ENCODE measurements at regions not wholly inside any gene's neighbourhood (a gene's known extent, or its start where the extent isn't known, plus 50 kb on each side); places are given as distances from the start of the nearest gene placed in this dataset.
"Not testable (repeated sequence)": the region's sequence is repeated elsewhere in the genome, so short reads cannot be mapped to it uniquely, and the experiment has no call there.

DNA sequence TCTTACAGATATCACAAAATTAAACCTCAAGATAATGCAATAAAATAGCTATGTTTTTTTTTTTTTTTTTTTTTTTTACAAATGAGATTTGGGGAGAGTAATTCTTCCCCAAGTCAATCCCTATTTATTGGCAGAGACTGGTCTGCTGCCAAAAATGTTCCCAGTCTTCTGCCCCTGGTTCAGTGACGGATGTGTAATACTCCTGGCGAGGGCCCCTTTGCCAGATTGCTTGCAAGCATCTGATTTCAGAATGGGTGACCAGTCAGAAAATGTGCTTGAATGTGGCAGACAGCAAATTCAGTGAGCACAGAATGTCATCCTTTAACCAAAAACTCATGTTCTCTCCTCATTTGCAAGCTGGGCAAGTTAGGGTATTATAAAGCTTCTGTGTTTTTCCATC lies 363.8 kb upstream of the MTNR1B start:
- no peak for DNase-seq (ENCODE audit: low read depth in 2 of 2)

DNA sequence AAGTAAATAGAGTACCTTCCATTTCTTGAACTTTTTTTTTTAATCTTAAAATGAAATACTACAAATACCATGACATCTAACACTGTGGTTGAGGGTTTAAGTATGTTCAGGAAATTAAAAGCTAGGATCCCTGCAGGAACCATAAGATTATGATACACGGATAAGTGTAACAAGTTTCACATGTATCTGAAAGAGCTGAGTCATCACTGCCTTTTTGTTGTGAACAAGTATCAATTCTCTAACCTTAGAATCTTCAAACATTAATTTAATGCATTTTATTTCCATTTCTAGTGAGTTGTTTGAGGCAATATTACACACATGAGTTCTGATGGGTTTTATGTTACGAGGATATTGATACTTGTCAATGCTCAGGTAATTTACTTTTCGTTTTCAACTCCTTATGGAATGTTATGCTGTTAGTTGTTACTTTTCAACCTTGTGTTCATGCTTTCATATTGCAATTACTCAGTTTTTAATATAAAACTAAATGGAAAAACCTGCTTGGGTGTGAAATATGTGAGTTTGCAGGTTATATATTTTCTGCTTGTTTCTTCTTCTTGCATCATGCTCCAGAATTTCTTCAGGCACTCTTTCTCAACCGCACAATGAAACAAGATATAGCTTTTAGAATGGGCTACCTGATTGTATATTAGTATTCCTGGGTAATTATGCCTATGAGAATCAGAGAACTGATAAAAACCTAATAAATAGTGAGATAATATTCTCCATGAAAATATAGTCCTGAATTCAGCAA lies 361.3 kb upstream of the MTNR1B start:
- no peak for DNase-seq (ENCODE audit: low read depth in 2 of 2)

GRCh38 chr11:92611157-92611556 lies 358.3 kb upstream of the MTNR1B start:
- DNase-seq (ENCODE audit: low read depth in 2 of 2), result no peak

DNA sequence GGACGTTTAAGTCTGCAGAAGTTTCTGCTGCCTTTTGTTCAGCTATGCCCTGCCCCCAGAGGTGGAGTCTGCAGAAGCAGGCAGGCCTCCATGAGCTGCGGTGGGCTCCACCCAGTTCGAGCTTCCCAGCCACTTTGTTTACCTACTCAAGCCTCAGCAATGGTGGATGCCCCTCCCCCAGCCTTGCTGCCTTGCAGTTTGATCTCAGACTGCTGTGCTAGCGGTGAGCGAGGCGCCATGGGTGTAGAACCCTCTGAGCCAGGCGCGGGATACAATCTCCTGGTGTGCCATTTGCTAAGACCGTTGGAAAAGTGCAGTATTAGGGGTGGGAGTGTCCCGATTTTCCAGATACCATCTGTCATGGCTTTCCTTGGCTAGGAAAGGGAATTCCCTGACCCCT lies 351.4 kb upstream of the MTNR1B start:
- DNase-seq (ENCODE audit: low read depth in 2 of 2), result not testable (repeated sequence)

- no peak for DNase-seq (ENCODE audit: low read depth in 2 of 2)
Measured at GRCh38 chr11:92623055-92623454, 346.4 kb upstream of the MTNR1B start.

GRCh38 chr11:92625894-92626293 lies 343.6 kb upstream of the MTNR1B start:
- no peak for DNase-seq (ENCODE audit: low read depth in 2 of 2)

DNA sequence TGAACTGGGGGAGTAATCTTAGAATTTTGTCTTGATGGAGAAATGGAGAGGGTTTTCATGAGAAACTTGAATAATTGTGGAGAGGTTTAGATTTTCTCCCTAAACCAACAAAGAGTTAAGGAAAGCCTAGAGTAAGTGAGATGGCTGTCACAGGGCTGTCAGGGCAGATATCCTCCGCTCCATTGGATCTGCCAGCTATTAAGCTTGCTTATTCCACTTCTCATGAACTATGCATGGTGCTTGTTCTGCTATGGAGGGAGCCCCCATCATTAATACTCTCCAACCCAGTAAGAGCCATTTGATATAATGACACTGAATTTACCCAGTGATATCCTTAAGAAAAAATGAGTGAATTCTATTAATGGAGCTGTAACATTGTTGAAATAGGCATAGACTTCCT lies 342.8 kb upstream of the MTNR1B start:
- no peak for DNase-seq (ENCODE audit: low read depth in 2 of 2)

DNA sequence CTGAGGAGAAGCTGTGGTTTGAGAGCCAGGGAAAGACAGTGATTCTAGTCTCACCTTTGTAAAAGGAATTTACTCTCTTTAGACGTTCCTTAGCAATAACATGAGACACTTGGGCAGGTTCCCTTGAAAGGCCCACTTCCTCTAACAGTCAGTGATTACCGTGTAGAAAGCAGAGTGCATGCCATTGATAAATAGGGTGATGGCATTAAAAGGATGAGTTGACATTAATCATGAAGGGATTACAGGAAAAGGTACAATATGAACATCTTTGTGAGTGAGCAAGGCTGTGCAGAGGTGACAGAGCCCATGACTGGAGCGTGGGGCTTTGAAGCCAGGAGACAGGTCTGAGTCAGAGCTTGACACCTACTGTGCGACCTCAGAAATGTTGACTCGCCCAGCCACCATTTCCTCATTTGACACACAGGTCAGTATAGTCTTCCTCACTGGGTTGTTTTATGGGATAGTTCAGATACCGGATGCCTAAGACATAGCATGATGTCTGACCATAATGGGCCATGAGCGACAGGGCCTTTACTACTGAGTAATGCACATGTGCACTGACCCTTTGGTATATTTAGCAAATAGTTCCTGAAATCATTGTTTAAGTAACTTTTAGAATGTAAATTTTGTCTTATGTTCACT lies 341.7 kb upstream of the MTNR1B start:
- DNase-seq (ENCODE audit: low read depth in 2 of 2), result no peak

DNA sequence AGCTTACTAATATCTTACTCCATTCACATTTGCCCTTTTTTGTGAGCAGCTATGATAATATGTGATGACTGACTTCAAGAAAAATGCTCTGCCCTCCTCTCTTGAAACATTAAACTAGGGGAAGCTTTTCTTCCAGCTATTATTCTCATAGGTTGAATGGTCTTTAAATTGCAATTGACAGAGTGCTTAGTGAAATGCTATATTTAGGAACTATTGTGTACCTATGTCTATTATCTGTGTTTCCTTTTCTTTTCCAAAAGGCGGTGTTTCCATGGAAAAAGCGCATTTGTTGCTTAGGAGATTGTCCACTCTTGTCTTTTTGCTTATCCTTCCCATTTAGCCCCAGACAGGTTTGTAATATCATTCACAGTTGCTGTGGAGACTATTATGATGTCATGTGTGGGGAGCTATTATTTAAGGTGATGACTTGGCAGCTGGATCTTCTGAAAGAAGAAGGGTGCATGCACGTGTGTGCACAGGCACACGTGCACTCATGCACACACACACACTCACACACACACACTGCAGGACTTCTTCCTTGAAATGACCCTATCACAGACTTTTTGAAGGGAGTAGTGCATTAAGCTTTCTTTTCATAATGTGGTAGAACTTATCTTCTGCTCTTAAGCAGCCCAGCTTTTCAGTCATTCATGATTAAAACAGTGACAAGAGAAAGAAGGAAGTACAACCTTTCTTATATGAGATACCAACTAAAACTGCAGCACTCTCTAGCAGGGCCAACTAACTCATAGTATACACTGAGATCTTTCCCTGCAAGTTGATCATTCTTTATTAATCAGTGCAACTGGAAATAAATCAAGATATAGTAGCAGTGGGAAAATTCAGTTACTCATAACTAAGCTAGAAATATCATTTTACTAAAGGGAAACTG lies 340.8 kb upstream of the MTNR1B start:
- DNase-seq (ENCODE audit: low read depth in 2 of 2), result no peak

- DNase-seq (ENCODE audit: low read depth in 2 of 2), result no peak
Measured at GRCh38 chr11:92632495-92632894, 337.0 kb upstream of the MTNR1B start.

- no peak for DNase-seq (ENCODE audit: low read depth in 2 of 2)
Measured at GRCh38 chr11:92633820-92634219, 335.6 kb upstream of the MTNR1B start.

DNA sequence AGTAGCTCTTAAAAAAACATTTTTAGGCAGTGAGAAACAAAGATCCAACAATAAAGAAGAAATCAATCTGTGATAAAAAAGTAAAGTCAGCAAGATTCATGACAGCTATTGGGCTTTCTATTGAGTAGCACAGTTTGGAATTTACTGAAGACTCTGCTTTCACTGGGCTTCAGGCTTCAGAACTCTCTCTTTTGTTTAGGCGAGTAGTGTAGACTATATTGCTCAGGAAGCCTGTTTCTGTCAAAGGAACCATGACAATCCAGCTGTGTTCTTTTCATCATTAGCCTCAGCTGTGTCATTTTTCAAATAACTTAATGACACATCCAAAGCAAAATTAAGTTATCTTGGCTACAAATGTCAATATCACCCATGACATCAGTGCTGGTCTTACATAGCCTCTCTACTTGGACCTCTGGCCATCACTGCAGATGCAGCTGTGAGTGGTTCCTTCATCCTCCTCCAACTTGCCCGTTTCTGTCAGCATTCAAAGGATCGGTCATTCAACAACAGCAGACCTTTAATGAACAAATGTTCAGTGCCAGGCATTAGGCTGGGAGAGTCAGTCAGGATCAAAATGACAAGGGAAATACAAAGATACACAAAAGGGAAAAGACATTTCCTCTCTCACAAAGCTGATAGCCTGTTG lies 332.8 kb upstream of the MTNR1B start:
- DNase-seq (ENCODE audit: low read depth in 2 of 2), result no peak

DNA sequence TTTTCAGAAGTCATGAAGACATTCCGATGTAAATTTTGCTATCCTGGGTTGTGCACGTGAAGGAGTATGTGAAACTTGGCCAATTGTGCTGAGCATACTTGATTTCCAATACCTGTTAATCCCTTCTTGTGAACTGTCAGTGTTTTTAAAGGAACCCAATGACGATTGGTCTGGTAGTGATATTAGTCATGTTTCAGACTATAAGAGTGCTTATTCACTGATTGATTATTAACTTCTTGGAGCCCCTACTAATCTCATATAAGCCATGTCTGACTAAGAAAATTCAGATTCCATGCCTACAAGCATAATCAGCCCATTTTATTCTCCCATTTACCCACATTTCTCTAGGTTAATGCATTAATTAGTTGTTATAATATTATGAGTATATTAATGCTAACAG lies 330.8 kb upstream of the MTNR1B start:
- no peak for DNase-seq (ENCODE audit: low read depth in 2 of 2)

DNA sequence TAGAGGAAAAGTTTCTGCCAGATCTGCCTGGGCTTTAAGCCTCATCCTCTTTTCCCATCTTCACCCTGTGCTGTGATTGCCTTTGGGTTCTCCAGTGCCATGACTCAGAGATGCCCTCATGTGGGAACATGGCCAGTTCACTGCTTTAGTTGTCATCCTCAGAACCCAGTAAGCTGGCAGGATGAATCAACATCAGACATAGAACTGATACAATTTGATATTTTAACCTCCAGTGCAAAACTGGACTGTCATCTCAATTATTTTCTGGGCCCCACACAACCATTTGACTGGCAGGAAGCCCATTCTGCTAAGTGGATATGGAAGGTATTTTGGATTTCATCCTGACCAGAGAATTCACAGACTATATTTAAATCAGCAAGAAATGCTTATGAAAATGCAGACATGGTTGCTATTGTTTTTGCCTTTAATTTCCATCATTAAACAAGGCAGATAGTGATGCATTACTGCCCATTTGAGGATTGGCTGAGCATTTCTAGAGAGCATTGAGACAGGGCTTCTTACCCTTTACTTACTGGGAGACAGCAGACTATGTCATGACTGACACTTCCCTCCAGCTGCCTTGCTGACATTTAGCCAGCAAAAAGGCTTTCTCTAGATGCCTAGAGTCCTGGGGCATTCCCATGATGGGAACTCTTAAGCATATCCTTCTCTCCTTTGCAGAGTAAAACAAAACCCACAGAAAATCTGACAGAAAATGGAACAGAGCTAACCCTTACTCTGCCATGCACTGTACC lies 327.1 kb upstream of the MTNR1B start:
- DNase-seq (ENCODE audit: low read depth in 2 of 2), result no peak

DNA sequence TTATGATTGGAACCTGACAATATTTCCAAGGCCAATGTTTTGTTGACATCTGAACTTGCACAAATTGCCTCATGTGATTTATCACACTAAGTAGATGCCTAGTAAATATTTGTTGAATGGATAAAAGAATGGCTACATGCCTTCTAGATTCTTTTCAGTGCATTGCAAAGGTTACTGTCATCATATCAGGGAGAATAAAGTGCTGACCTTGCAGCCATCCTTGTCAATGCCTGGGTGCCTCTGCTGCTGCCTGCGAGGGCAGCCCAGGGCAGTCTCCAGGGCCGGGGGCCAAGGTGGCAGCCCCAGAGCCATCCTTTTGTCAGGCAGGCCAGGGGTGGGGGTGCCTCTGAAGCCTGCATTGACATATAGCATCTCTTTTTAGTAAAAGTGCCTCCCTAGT lies 325.6 kb upstream of the MTNR1B start:
- no peak for DNase-seq (ENCODE audit: low read depth in 2 of 2)

GRCh38 chr11:92644595-92645445 lies 324.6 kb upstream of the MTNR1B start:
- DNase-seq (ENCODE audit: low read depth in 2 of 2), result no peak

GRCh38 chr11:92651159-92651558 lies 318.3 kb upstream of the MTNR1B start:
- DNase-seq (ENCODE audit: low read depth in 2 of 2), result no peak

DNA sequence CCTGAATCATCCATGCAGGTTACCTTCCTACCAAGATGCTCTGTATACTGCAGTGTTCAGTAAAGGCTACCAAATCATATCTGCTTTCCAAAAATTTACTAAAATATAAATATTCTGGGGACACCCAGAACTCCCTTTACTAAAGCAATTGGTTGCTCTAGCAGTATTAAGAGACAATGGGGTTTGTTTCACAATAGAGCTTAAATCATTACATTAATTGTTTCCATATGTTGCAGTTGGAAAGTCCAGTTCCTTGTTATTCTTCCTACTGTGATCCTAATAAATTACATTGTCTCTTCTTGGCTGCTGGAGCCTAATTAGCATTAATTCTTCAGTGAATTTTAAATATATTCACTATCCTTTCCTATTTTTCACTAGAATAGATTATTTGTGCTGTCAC lies 316.0 kb upstream of the MTNR1B start:
- no peak for DNase-seq (ENCODE audit: low read depth in 2 of 2)

- DNase-seq (ENCODE audit: low read depth in 2 of 2), result no peak
Measured at GRCh38 chr11:92656783-92657182, 312.7 kb upstream of the MTNR1B start.

- no peak for DNase-seq (ENCODE audit: low read depth in 2 of 2)
Measured at GRCh38 chr11:92657226-92657625, 312.2 kb upstream of the MTNR1B start.
